Heart left ventricle (tissue), 16 donors: ENCODE measurements at regions not wholly inside any gene's neighbourhood (a gene's known extent, or its start where the extent isn't known, plus 50 kb on each side); places are given as distances from the start of the nearest gene placed in this dataset.

Experiments
- ATAC-seq, 4 donors: fragments of 200-7000 bp; cut with Tn5 transposase; one replicate each; pipeline ENCODE4 v1.9.1; 2020 to 2022; ENCODE audit warnings: moderate library complexity in 4 of 4, mild to moderate bottlenecking in 3 of 4, moderate number of reproducible peaks in 1 of 4
- DNase-seq, 5 donors: peaks; one replicate each; pipeline ENCODE4 v3.0.0-alpha.2; 2020
- H3K27ac ChIP-seq, 12 donors: fragments of 200-600 bp; sonication (generic) in 4 of 12; one replicate each; pipeline versions ENCODE4 v1.5.0 to v1.8.0; 2016 to 2022; ENCODE audit warnings: mild to moderate bottlenecking in 2 of 12
- H3K27me3 ChIP-seq, 9 donors: fragments of 200-600 bp; sonication (generic) in 2 of 9; one replicate each; pipeline versions ENCODE4 v1.5.1 to v1.8.0; 2016 to 2022; ENCODE audit warnings: mild to moderate bottlenecking in 3 of 9
- H3K36me3 ChIP-seq, 9 donors: fragments of 200-600 bp; sonication (generic) in 2 of 9; one replicate each; pipeline versions ENCODE4 v1.5.0 to v1.8.0; 2018 to 2022; ENCODE audit warnings: mild to moderate bottlenecking in 2 of 9
- H3K4me1 ChIP-seq, 12 donors: fragments of 200-600 bp; sonication (generic) in 4 of 12; one replicate each; pipeline versions ENCODE4 v1.5.0 to v1.8.0; 2016 to 2022; ENCODE audit warnings: mild to moderate bottlenecking in 3 of 12
- H3K4me3 ChIP-seq, 12 donors: fragments of 200-600 bp; sonication (generic) in 4 of 12; one replicate each; pipeline versions ENCODE4 v1.5.0 to v1.8.0; 2017 to 2022; ENCODE audit warnings: mild to moderate bottlenecking in 9 of 12, moderate library complexity in 4 of 12
- H3K9me3 ChIP-seq, 12 donors: fragments of 200-600 bp; sonication (generic) in 4 of 12; one replicate each; pipeline versions ENCODE4 v1.5.0 to v1.8.0; 2016 to 2022; ENCODE audit warnings: mild to moderate bottlenecking in 1 of 12
- CTCF ChIP-seq, 12 donors: fragments of 200-600 bp; sonication (generic) in 4 of 12; IDR thresholded peaks; one replicate each; pipeline versions ENCODE4 v1.5.0 to v1.8.0; 2018 to 2022; ENCODE audit warnings: antibody characterized with exemption in 12 of 12, mild to moderate bottlenecking in 5 of 12
- POLR2A ChIP-seq, 2 donors: fragments of 450-650 bp; IDR thresholded peaks; one replicate each; pipeline ENCODE4 v1.6.1; 2017; ENCODE audit warnings: antibody characterized with exemption in 2 of 2, mild to moderate bottlenecking in 2 of 2, moderate library complexity in 2 of 2
- WGBS, 4 donors: extraction: QIAGEN DNeasy Blood & Tissue Kit in 2 of 4; methylation state at CpG; one replicate each; pipeline versions ENCODE4 v1.1.5 to v1.1.7; 2013 to 2018; 5-methylcytosine and 5-hydroxymethylcytosine counted together
- intact Hi-C, 10 donors: fragments of 100-400 bp; cut with DNase I; formaldehyde crosslinking; loops; one replicate each; pipeline versions ENCODE4 v1.11.1 to v1.14.2; 2022
- donor health status: ischemic (EF 13 %, LVEDD 7.1; RV severe dilation, severe dysfunction).
- donor health status: healthy with polysubstance abuse.
- donor health status: DM: no; HTN: yes; CAD: no.
- donor health status: DM: no; HTN: no; CAD: no.
- donor health status: ischemic (EF 25% LVEDD 6.9; RV normal size, moderate dysfunction).
- donor health status: ischemic (EF 25% LVEDD 5.7; RV mildly dilated, moderate dysfunction).
- donor health status: healthy.
- donor health status: DM: yes; HTN: yes; CAD: no.
- donor health status: ischemic (EF 35%, LVEDD 5.7; RV mildly dilated, moderate dysfunction).
- donor health status: nonischemic (EF 11% LVEDD 7.7; RV severe dilation, severe dysfunction).
- donor health status: DM: yes; HTN: yes; CAD: no.
- donor health status: PGD.
- donor health status: ischemic (EF 29% LVEDD 5.4; RV normal size, mild dysfunction).
- donor health status: nonischemic (EF 23%, LVEDD 6.1; RV moderate dilation, normal function).

DNA sequence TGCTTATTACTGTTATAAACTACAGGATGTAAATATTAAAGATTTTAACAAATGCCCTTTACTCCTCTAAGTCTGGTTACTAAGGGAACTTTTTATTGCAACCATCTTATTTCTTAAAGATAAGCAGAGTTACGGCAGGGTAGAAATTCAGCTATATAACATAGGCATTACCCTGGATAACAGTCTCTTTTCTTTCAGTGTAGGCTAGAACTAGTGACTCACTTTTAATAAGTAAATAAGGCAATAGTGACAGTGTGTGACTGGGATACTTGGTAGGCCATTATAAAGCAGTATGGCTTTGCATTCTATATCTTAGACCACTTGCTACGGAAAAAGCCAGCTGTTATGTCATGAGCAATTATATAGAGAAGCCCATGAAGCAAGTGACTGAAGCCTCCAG lies 1041.0 kb upstream of the NRXN1 start:
- DNase-seq (no peak), ATAC-seq (no peak)
- no peaks in the 10 kb centered on the region for H3K36me3 ChIP-seq
- H3K27me3 ChIP-seq, result no peaks in the 10 kb centered on the region
- H3K27ac ChIP-seq, result no peak overlapping the region
- no peak overlapping the region for H3K4me3 ChIP-seq
- H3K4me1 ChIP-seq, result no peaks in the 10 kb centered on the region
- intact Hi-C loops, result no loop called here
- 36 to 69% (median 62%) methylated on average over 2 of the region's 2 CpGs for WGBS, 4 donors
- TF ChIP-seq POLR2A (IDR thresholded peaks at IDR 0.05) (no peak), CTCF (IDR thresholded peaks at IDR 0.05) (no peak)
- H3K9me3 ChIP-seq, result no peaks in the 10 kb centered on the region

GRCh38 chr2:52070665-52071064 lies 1038.7 kb upstream of the NRXN1 start:
- no peak overlapping the region for H3K27ac ChIP-seq
- DNase-seq, result no peak
- no peaks in the 10 kb centered on the region for H3K36me3 ChIP-seq
- no peaks in the 10 kb centered on the region for H3K9me3 ChIP-seq
- H3K27me3 ChIP-seq, result no peaks in the 10 kb centered on the region
- WGBS, 4 donors, result 91 to 100% (median 97%) methylated on average over 1 of the region's 1 CpG
- H3K4me3 ChIP-seq, result no peak overlapping the region
- intact Hi-C loops, result no loop called here
- no peak for TF ChIP-seq CTCF (IDR thresholded peaks at IDR 0.05)
- no peak for TF ChIP-seq POLR2A (IDR thresholded peaks at IDR 0.05)
- H3K4me1 ChIP-seq, result no peaks in the 10 kb centered on the region
- ATAC-seq, result no peak

DNA sequence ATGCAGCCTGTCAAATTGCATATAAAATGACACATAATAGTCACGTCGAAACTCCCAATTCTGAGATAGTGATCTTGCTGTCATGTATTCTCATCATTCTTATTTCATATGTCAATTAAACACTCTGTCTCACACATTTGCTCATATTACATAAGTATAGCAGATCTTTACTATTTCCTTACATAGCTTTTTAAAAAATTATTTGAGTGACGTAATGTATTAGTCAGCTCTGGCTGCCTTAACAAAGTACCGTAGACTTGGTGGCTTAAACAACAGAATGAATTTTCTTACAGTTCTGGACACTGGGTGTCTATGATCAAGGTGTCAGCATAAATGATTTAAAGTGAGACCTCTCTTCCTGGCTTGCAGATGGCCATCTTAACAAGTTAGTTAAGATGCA lies 1032.3 kb upstream of the NRXN1 start:
- no peak overlapping the region for H3K27ac ChIP-seq
- H3K4me1 ChIP-seq, result no peaks in the 10 kb centered on the region
- DNase-seq (no peak), ATAC-seq (no peak)
- H3K27me3 ChIP-seq, result no peaks in the 10 kb centered on the region
- WGBS, 4 donors, result 90 to 96% (median 92%) methylated on average over 4 of the region's 4 CpGs
- H3K9me3 ChIP-seq, result peaks cover 0 to 8% (median 0%) of the 10 kb centered on the region in 12 donors
- intact Hi-C loops, result no loop called here
- no peak overlapping the region for H3K4me3 ChIP-seq
- no peaks in the 10 kb centered on the region for H3K36me3 ChIP-seq
- no peak for TF ChIP-seq POLR2A (IDR thresholded peaks at IDR 0.05)
- TF ChIP-seq CTCF (IDR thresholded peaks at IDR 0.05), result no peak

DNA sequence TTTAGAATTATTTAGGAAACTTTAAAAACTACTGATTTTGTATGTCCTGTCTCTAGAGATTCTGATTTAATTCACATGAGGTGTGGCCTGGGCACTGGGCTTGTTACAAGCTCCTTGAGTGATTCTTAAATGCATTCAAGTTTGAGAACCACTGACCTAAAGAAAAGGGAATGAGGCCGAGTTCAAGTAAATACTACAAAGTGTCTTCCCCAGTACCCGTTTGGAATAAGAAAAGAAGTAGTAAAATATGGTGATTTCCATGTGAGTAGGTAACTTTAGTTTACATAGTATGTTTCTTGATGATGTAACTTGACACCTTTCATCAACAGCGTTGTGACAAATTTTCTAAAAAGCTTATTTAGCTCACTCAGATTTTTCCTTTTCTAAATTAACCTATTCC lies 1022.9 kb upstream of the NRXN1 start:
- TF ChIP-seq CTCF (IDR thresholded peaks at IDR 0.05), result no peak
- TF ChIP-seq POLR2A (IDR thresholded peaks at IDR 0.05), result no peak
- peaks cover 0 to 13% (median 1%) of the 10 kb centered on the region in 12 donors for H3K9me3 ChIP-seq
- ATAC-seq (no peak), DNase-seq (no peak)
- intact Hi-C loops, result no loop called here
- H3K36me3 ChIP-seq, result no peaks in the 10 kb centered on the region
- no peak overlapping the region for H3K27ac ChIP-seq
- no peaks in the 10 kb centered on the region for H3K4me1 ChIP-seq
- H3K4me3 ChIP-seq, result no peak overlapping the region
- 57 to 65% (median 60%) methylated on average over 3 of the region's 3 CpGs for WGBS, 4 donors
- H3K27me3 ChIP-seq, result no peaks in the 10 kb centered on the region
